H1 (cell line): ENCODE measurements at regions not wholly inside any gene's neighbourhood (a gene's known extent, or its start where the extent isn't known, plus 50 kb on each side); places are given as distances from the start of the nearest gene placed in this dataset.

Experiments
- CTCF ChIA-PET: fragments of 300-600 bp; sonication (Branson Sonifier 250); formaldehyde crosslinking; loops from one replicate; lab custom pipeline; 2021; ENCODE audit not compliant: partially characterized antibody; lab: Charles Lee
- POLR2A ChIA-PET: fragments of 300-600 bp; sonication (Branson Sonifier 250); formaldehyde crosslinking; loops from one replicate; lab custom pipeline; 2021; ENCODE audit warnings: inconsistent platforms; ENCODE audit not compliant: partially characterized antibody; lab: Charles Lee
- DNase-seq, 2 experiments: peaks; one replicate each; pipeline versions ENCODE4 v3.0.0 to v3.0.0-alpha.2; 2010 to 2022; ENCODE audit warnings: low spot score in 2 of 2, low read depth in 1 of 2, mixed read lengths in 1 of 2
- FAIRE-seq: peaks from 2 replicates; lab custom pipeline; 2011; peaks lifted over from hg19 to GRCh38; lab: Jason Lieb, UNC
- H2AFZ ChIP-seq: 2 replicates; pipeline ENCODE4 v1.8.1; 2012; ENCODE audit warnings: low read length, inconsistent platforms
- H2AK5ac ChIP-seq: 2 replicates; pipeline ENCODE4 v1.6.1; 2013; ENCODE audit warnings: low read depth, low read length
- H2BK120ac ChIP-seq: replicated peaks from 2 replicates; pipeline ENCODE3; 2013; ENCODE audit warnings: low read depth, low read length, inconsistent platforms
- H2BK12ac ChIP-seq: 2 replicates; pipeline ENCODE4 v1.6.1; 2013; ENCODE audit warnings: low read depth, low read length
- H2BK15ac ChIP-seq: 2 replicates; pipeline ENCODE4 v1.6.1; 2013; ENCODE audit warnings: low read length
- H2BK20ac ChIP-seq: 2 replicates; pipeline ENCODE4 v1.6.1; 2013; ENCODE audit warnings: low read length
- H2BK5ac ChIP-seq: 2 replicates; pipeline ENCODE4 v1.6.1; 2013; ENCODE audit warnings: low read depth, low read length
- H3K14ac ChIP-seq: 2 replicates; pipeline ENCODE4 v1.6.1; 2013; ENCODE audit warnings: inconsistent platforms; ENCODE audit not compliant: insufficient read length
- H3K18ac ChIP-seq: 2 replicates; pipeline ENCODE4 v1.6.1; 2013; ENCODE audit warnings: low read length; ENCODE audit errors: extremely low read depth
- H3K23ac ChIP-seq: 2 replicates; pipeline ENCODE4 v1.6.1; 2013; ENCODE audit warnings: inconsistent platforms; ENCODE audit not compliant: insufficient read length
- H3K23me2 ChIP-seq: 2 replicates; pipeline ENCODE4 v1.6.1; 2013; ENCODE audit warnings: low read depth, low read length
- H3K27ac ChIP-seq: 2 replicates; pipeline ENCODE4 v1.6.1; 2011; ENCODE audit warnings: low read depth, low read length, inconsistent platforms
- H3K27me3 ChIP-seq, 4 experiments: replicated peaks in 1 of 4; 1 replicate in 1 of 4; 2 replicates in 3 of 4; pipeline versions ENCODE4 v1.6.1 to v1.8.1; 2011 to 2013; ENCODE audit warnings: low read length in 3 of 4, mild to moderate bottlenecking in 3 of 4, inconsistent platforms in 2 of 4, mixed read lengths in 2 of 4, moderate library complexity in 1 of 4; ENCODE audit not compliant: control insufficient read depth in 3 of 4, insufficient read depth in 3 of 4; ENCODE audit errors: extremely low read depth in 1 of 4
- H3K36me3 ChIP-seq, 4 experiments: 2 replicates each; pipeline versions ENCODE4 v1.6.1 to v1.8.1; 2011 to 2013; ENCODE audit warnings: mild to moderate bottlenecking in 4 of 4, low read length in 3 of 4, moderate library complexity in 2 of 4, control low read depth in 1 of 4, inconsistent platforms in 1 of 4; ENCODE audit not compliant: insufficient read depth in 4 of 4, control insufficient read depth in 2 of 4
- H3K4ac ChIP-seq: replicated peaks from 2 replicates; pipeline ENCODE3; 2013; ENCODE audit warnings: low read length, low read depth, mixed read lengths, inconsistent platforms; ENCODE audit not compliant: insufficient read length
- H3K4me1 ChIP-seq, 4 experiments: replicated peaks in 1 of 4; 1 replicate in 1 of 4; 2 replicates in 3 of 4; pipeline versions ENCODE4 v1.6.1 to v1.8.1; 2011 to 2013; ENCODE audit warnings: low read length in 3 of 4, inconsistent platforms in 2 of 4, mixed read lengths in 1 of 4; ENCODE audit not compliant: insufficient read depth in 4 of 4, control insufficient read depth in 3 of 4
- H3K4me2 ChIP-seq, 2 experiments: 2 replicates each; pipeline versions ENCODE4 v1.6.1 to v1.8.1; 2011 to 2013; ENCODE audit warnings: low read depth in 2 of 2, low read length in 2 of 2, control low read depth in 1 of 2, inconsistent platforms in 1 of 2, mild to moderate bottlenecking in 1 of 2; ENCODE audit not compliant: insufficient read depth in 1 of 2
- H3K4me3 ChIP-seq, 4 experiments: fragments of 200-600, 300-600 bp in 1 of 4; sonication (generic), shearing (Covaris generic), sonication (Bioruptor Twin) in 1 of 4; 2 replicates each; pipeline versions ENCODE4 v1.5.1 to v1.8.1; 2011 to 2016; ENCODE audit warnings: low read length in 4 of 4, low read depth in 3 of 4, control low read depth in 2 of 4, inconsistent platforms in 2 of 4, mild to moderate bottlenecking in 2 of 4, mixed read lengths in 1 of 4, moderate library complexity in 1 of 4; ENCODE audit not compliant: insufficient read depth in 2 of 4; ENCODE audit errors: extremely low read depth in 1 of 4
- H3K56ac ChIP-seq: replicated peaks from 2 replicates; pipeline ENCODE3; 2013; ENCODE audit warnings: low read depth, mild to moderate bottlenecking, mixed read lengths, low read length, inconsistent platforms; ENCODE audit not compliant: insufficient read length
- H3K79me1 ChIP-seq: 2 replicates; pipeline ENCODE4 v1.6.1; 2013; ENCODE audit warnings: low read depth, low read length, control low read depth
- H3K79me2 ChIP-seq, 2 experiments: 2 replicates each; pipeline versions ENCODE4 v1.6.1 to v1.8.1; 2012 to 2013; ENCODE audit warnings: low read length in 2 of 2, mild to moderate bottlenecking in 2 of 2, inconsistent platforms in 1 of 2; ENCODE audit not compliant: insufficient read depth in 2 of 2, control insufficient read depth in 1 of 2
- H3K9ac ChIP-seq, 4 experiments: replicated peaks in 1 of 4; 1 replicate in 1 of 4; 2 replicates in 3 of 4; pipeline versions ENCODE4 v1.6.1 to v1.8.1; 2011 to 2013; ENCODE audit warnings: low read depth in 3 of 4, low read length in 3 of 4, control low read depth in 2 of 4, mild to moderate bottlenecking in 2 of 4, moderate library complexity in 2 of 4, inconsistent platforms in 1 of 4; ENCODE audit errors: extremely low read depth in 1 of 4
- H3K9me3 ChIP-seq, 2 experiments: 2 replicates each; pipeline versions ENCODE4 v1.6.1 to v1.8.1; 2012 to 2013; ENCODE audit warnings: mild to moderate bottlenecking in 2 of 2, moderate library complexity in 2 of 2, control low read depth in 1 of 2, inconsistent platforms in 1 of 2, low read depth in 1 of 2, low read length in 1 of 2, mixed read lengths in 1 of 2; ENCODE audit not compliant: insufficient read depth in 2 of 2
- H4K20me1 ChIP-seq, 2 experiments: replicated peaks in 1 of 2; 2 replicates each; pipeline versions ENCODE3 to v1.8.1; 2011 to 2013; ENCODE audit warnings: inconsistent platforms in 2 of 2, low read length in 2 of 2, mild to moderate bottlenecking in 1 of 2; ENCODE audit not compliant: insufficient read depth in 2 of 2, control insufficient read depth in 1 of 2
- H4K5ac ChIP-seq: 2 replicates; pipeline ENCODE4 v1.6.1; 2013; ENCODE audit warnings: low read length, low read depth, mixed read lengths, inconsistent platforms; ENCODE audit not compliant: insufficient read length
- H4K8ac ChIP-seq: 2 replicates; pipeline ENCODE4 v1.8.0; 2013; ENCODE audit warnings: mild to moderate bottlenecking, moderate library complexity, low read length, inconsistent platforms; ENCODE audit not compliant: insufficient read depth; ENCODE audit errors: extremely low read depth
- H4K91ac ChIP-seq: replicated peaks from 2 replicates; pipeline ENCODE3; 2013; ENCODE audit warnings: low read length, mixed read lengths, inconsistent platforms; ENCODE audit not compliant: insufficient read length
- CHD1 ChIP-seq: IDR thresholded peaks from 2 replicates; pipeline ENCODE4 v1.6.1; 2012; ENCODE audit warnings: low read depth, low read length, improper control_type of control experiment
- KDM1A ChIP-seq: fragments of 200-600, 300-600 bp; sonication (generic); IDR thresholded peaks from 2 replicates; pipeline ENCODE4 v1.7.1; 2016; ENCODE audit warnings: mild to moderate bottlenecking, low read length, borderline replicate concordance
- KDM5A ChIP-seq: fragments of 200-600 bp; IDR thresholded peaks from 2 replicates; pipeline ENCODE4 v1.7.1; 2012; ENCODE audit warnings: mild to moderate bottlenecking, low read length, inconsistent platforms, mixed read lengths
- WGBS, 2 experiments: shearing (Covaris generic) in 1 of 2; methylation state at CpG; one replicate each; pipeline versions ENCODE4 v1.1.6 to v1.1.7; 2013 to 2015; ENCODE audit warnings: low lambda C conversion rate in 2 of 2, mixed read lengths in 2 of 2, inconsistent platforms in 1 of 2, low coverage in 1 of 2, missing lambda C conversion rate in 1 of 2; ENCODE audit not compliant: insufficient replicate concordance in 2 of 2, insufficient coverage in 1 of 2, insufficient read length in 1 of 2; ENCODE audit errors: extremely low coverage in 1 of 2, missing lambda C conversion rate in 1 of 2; 5-methylcytosine and 5-hydroxymethylcytosine counted together
- TF ChIP-seq, protein P1 (sequence below), 3 experiments: IDR thresholded peaks; 1 replicate in 2 of 3; 2 replicates in 1 of 3; pipeline versions ENCODE4 v1.5.1 to v1.6.1; 2011; ENCODE audit warnings: low read length in 3 of 3, mild to moderate bottlenecking in 3 of 3, inconsistent platforms in 2 of 3, low read depth in 1 of 3, moderate library complexity in 1 of 3; ENCODE audit not compliant: insufficient read depth in 1 of 3; ENCODE audit errors: control extremely low read depth in 1 of 3

DNA sequence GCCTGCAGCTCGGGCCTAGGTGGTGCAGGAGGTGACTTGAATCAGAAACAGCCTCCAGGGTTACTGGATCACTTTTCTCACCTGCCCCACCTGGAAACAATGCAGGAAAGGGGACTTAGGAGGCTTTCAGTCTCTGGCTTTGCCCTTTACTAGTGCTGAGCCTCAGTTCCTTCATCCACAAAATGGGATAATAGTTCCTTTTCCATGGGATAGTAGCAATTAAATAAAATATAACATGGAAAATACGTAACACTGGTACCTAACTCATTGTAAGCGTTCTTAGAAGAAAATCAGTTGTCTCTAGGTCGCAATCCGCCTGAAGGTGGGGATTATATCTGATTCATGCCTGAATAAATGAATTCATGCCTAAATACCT lies 91.4 kb upstream of the CALM2 start:
- Histone ChIP-seq H3K27me3 (no peaks in the 10 kb centered on the region), H3K79me1 (no peaks in the 10 kb centered on the region), H3K79me2 (no peaks in the 10 kb centered on the region), H3K23me2 (no peaks in the 10 kb centered on the region; the same call in 1 of the 2 replicates), H3K9ac (no peak overlapping the region), H2BK20ac (no peak overlapping the region), H3K27ac (no peak overlapping the region), H3K9me3 (no peaks in the 10 kb centered on the region), H2BK120ac (no peak overlapping the region), H2BK12ac (no peak overlapping the region), H3K4me3 (no peak overlapping the region), H3K14ac (no peak overlapping the region), H2AK5ac (no peak overlapping the region), H4K91ac (no peak overlapping the region), H4K5ac (no peak overlapping the region), H2BK5ac (no peak overlapping the region), H4K20me1 (no peaks in the 10 kb centered on the region), H3K4me1 (peaks cover 10 to 21% (median 14%) of the 10 kb centered on the region in 4 experiments), H2AFZ (no peak overlapping the region), H4K8ac (no peak overlapping the region), H3K4me2 (no peak overlapping the region), H3K56ac (no peak overlapping the region), H2BK15ac (peak overlapping the region; percentile 18; the same call in 1 of the 2 replicates), H3K36me3 (no peaks in the 10 kb centered on the region), H3K4ac (no peak overlapping the region), H3K18ac (no peak overlapping the region), H3K23ac (no peak overlapping the region)
- no peak for DNase-seq
- TF ChIP-seq KDM1A (peak; percentile 62; the same call in 1 of the 2 replicates), CHD1 (no peak), KDM5A (no peak)
- TF ChIP-seq, protein P1, sequence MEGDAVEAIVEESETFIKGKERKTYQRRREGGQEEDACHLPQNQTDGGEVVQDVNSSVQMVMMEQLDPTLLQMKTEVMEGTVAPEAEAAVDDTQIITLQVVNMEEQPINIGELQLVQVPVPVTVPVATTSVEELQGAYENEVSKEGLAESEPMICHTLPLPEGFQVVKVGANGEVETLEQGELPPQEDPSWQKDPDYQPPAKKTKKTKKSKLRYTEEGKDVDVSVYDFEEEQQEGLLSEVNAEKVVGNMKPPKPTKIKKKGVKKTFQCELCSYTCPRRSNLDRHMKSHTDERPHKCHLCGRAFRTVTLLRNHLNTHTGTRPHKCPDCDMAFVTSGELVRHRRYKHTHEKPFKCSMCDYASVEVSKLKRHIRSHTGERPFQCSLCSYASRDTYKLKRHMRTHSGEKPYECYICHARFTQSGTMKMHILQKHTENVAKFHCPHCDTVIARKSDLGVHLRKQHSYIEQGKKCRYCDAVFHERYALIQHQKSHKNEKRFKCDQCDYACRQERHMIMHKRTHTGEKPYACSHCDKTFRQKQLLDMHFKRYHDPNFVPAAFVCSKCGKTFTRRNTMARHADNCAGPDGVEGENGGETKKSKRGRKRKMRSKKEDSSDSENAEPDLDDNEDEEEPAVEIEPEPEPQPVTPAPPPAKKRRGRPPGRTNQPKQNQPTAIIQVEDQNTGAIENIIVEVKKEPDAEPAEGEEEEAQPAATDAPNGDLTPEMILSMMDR (IDR thresholded peaks at IDR 0.05; ENCODE audit: control extremely low read depth in 1 of 3, insufficient read depth in 1 of 3, low read depth in 1 of 3, low read length in 3 of 3): no peak
- no peak for FAIRE-seq
- WGBS, 2 experiments: 95% methylated on average over 5 of the region's 5 CpGs; no CpG with 5 or more reads in 1 of the 2 experiments
- ChIA-PET POLR2A (no interaction called here), CTCF (interaction anchor here (0.7 to 2.2 kb wide), 5 partner anchors 33 to 184 kb away, joined by 3 to 4 read pairs (median 3); no protein-coding TSS in a partner anchor)
